CD4-positive, alpha-beta memory T cell (primary cell): ENCODE measurements at regions not wholly inside any gene's neighbourhood (a gene's known extent, or its start where the extent isn't known, plus 50 kb on each side); places are given as distances from the start of the nearest gene placed in this dataset.

ENCODE experiments used
- CTCF ChIA-PET: fragments of 350-600 bp; sonication (Branson Sonifier 250); formaldehyde crosslinking; loops from one replicate; lab custom pipeline; 2021; ENCODE audit warnings: inconsistent platforms; ENCODE audit not compliant: partially characterized antibody; lab: Charles Lee
- POLR2A ChIA-PET: fragments of 350-600 bp; sonication (Branson Sonifier 250); formaldehyde crosslinking; loops from one replicate; lab custom pipeline; 2021; ENCODE audit not compliant: partially characterized antibody; lab: Charles Lee
- DNase-seq, 5 donors: peaks; one replicate each; pipeline versions ENCODE4 v3.0.0 to v3.0.0-alpha.2; 2020 to 2022; ENCODE audit warnings: mixed read lengths in 1 of 5
- H3K27ac ChIP-seq: one replicate; pipeline ENCODE4 v1.7.0; 2013; ENCODE audit warnings: low read depth, low read length
- H3K27me3 ChIP-seq: 2 replicates; pipeline ENCODE4 v1.7.0; 2013; ENCODE audit warnings: mild to moderate bottlenecking, low read length, moderate library complexity; ENCODE audit not compliant: insufficient read depth
- H3K36me3 ChIP-seq: 2 replicates; pipeline ENCODE4 v1.7.0; 2013; ENCODE audit warnings: mild to moderate bottlenecking, low read length, moderate library complexity; ENCODE audit not compliant: insufficient read depth
- H3K4me1 ChIP-seq: 2 replicates; pipeline ENCODE4 v1.7.0; 2013; ENCODE audit warnings: mild to moderate bottlenecking, low read length, moderate library complexity; ENCODE audit not compliant: insufficient read depth
- H3K4me3 ChIP-seq, 2 donors: one replicate each; pipeline ENCODE4 v1.7.0; 2013; ENCODE audit warnings: low read length in 2 of 2, mild to moderate bottlenecking in 1 of 2
- H3K9me3 ChIP-seq, 2 donors: one replicate each; pipeline ENCODE4 v1.7.0; 2013; ENCODE audit warnings: low read length in 2 of 2, control low read depth in 1 of 2; ENCODE audit not compliant: control insufficient read depth in 1 of 2
- H3K27ac Mint-ChIP-seq, 7 donors: one replicate each; pipeline ENCODE4 v1.8.0; 2020 to 2021; ENCODE audit warnings: mixed read lengths in 7 of 7, mild to moderate bottlenecking in 6 of 7, inconsistent platforms in 3 of 7, moderate library complexity in 3 of 7
- H3K27me3 Mint-ChIP-seq, 2 donors: one replicate each; pipeline ENCODE4 v1.8.0; 2020 to 2021; ENCODE audit warnings: mixed read lengths in 2 of 2
- H3K36me3 Mint-ChIP-seq, 2 donors: one replicate each; pipeline ENCODE4 v1.8.0; 2020 to 2021; ENCODE audit warnings: mixed read lengths in 2 of 2, inconsistent platforms in 1 of 2, mild to moderate bottlenecking in 1 of 2
- H3K4me1 Mint-ChIP-seq, 4 donors: one replicate each; pipeline ENCODE4 v1.8.0; 2020 to 2021; ENCODE audit warnings: mixed read lengths in 4 of 4, mild to moderate bottlenecking in 1 of 4
- H3K4me3 Mint-ChIP-seq, 8 donors: one replicate each; pipeline ENCODE4 v1.8.0; 2020 to 2021; ENCODE audit warnings: mixed read lengths in 8 of 8, mild to moderate bottlenecking in 7 of 8, moderate library complexity in 6 of 8, inconsistent platforms in 3 of 8
- H3K9me3 Mint-ChIP-seq, 8 donors: one replicate each; pipeline ENCODE4 v1.8.0; 2020 to 2021; ENCODE audit warnings: mixed read lengths in 8 of 8, mild to moderate bottlenecking in 5 of 8, inconsistent platforms in 3 of 8, moderate library complexity in 1 of 8
- intact Hi-C: fragments of 100-400 bp; cut with micrococcal nuclease; formaldehyde crosslinking; loops from one replicate; pipeline ENCODE4 v1.15.1; 2023

- Mint-ChIP-seq H3K27me3 (peaks cover 2% of the 10 kb centered on the region in 2 donors), H3K27ac (no peak overlapping the region), H3K4me1 (no peaks in the 10 kb centered on the region), H3K4me3 (no peak overlapping the region), H3K9me3 (no peaks in the 10 kb centered on the region), H3K36me3 (no peaks in the 10 kb centered on the region)
- no peaks in the 10 kb centered on the region for H3K36me3 ChIP-seq
- H3K27ac ChIP-seq = no peak overlapping the region
- no peak overlapping the region for H3K4me3 ChIP-seq
- no peaks in the 10 kb centered on the region for H3K9me3 ChIP-seq
- H3K27me3 ChIP-seq = no peaks in the 10 kb centered on the region
- no peaks in the 10 kb centered on the region for H3K4me1 ChIP-seq
- intact Hi-C loops = no loop called here
- CTCF ChIA-PET = no interaction called here
- POLR2A ChIA-PET = no interaction called here
- no peak for DNase-seq
Measured at GRCh38 chr14:104294628-104294982, 156.2 kb downstream of the KIF26A start.

GRCh38 chr14:104294983-104295680 lies 156.7 kb downstream of the KIF26A start:
- Mint-ChIP-seq H3K36me3 (no peaks in the 10 kb centered on the region), H3K9me3 (no peaks in the 10 kb centered on the region), H3K27ac (peak overlapping the region in 1 of 7 donors; percentile 55), H3K4me3 (peak overlapping the region in 1 of 8 donors; percentile 45), H3K4me1 (no peaks in the 10 kb centered on the region), H3K27me3 (peaks cover 2% of the 10 kb centered on the region in 2 donors)
- Histone ChIP-seq H3K4me3 (no peak overlapping the region), H3K36me3 (no peaks in the 10 kb centered on the region), H3K27me3 (no peaks in the 10 kb centered on the region), H3K9me3 (no peaks in the 10 kb centered on the region), H3K27ac (no peak overlapping the region), H3K4me1 (no peaks in the 10 kb centered on the region)
- no peak for DNase-seq
- ChIA-PET CTCF (no interaction called here), POLR2A (no interaction called here)
- intact Hi-C loops = no loop called here

DNA sequence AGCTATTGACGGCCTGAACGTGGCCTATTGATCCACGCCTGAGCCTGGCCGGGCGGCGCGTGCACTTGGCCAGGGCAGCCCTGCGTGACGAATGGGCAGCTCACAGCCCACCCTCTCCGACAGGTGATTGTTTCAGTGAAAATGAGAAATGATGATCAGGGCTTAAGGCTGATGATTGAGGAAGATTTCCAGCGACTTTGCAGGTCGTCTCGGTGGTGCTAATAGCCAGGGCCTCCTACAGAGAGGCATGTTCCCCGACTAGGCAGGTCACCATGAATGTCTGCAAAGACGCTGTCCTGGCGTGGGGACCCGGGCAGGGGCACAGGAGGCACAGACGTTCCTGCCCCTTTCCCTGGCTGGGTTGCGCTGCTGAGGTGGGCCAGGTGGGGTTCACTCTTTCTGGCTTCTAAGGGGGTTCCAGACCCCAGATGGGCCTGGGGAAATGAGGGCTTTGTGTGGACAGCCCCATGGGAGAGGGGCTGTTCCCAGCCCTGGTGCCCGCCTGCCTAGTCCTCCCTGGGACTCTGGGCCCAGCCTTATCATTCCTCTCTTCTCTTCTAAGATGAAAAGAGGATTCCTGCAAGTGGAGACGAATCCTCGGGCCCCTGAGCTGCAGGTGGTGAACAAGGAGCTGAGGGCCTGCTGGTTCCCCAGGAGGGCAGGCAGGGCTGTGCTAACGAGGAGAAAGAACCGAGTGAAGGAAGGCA lies 157.4 kb downstream of the KIF26A start:
- Histone ChIP-seq H3K9me3 (no peaks in the 10 kb centered on the region), H3K36me3 (no peaks in the 10 kb centered on the region), H3K4me1 (no peaks in the 10 kb centered on the region), H3K27ac (no peak overlapping the region), H3K4me3 (no peak overlapping the region), H3K27me3 (no peaks in the 10 kb centered on the region)
- no peak for DNase-seq
- Mint-ChIP-seq H3K4me1 (no peaks in the 10 kb centered on the region), H3K4me3 (no peak overlapping the region), H3K9me3 (no peaks in the 10 kb centered on the region), H3K27me3 (peaks cover 2% of the 10 kb centered on the region in 2 donors), H3K27ac (peak overlapping the region in 1 of 7 donors; percentile 41), H3K36me3 (no peaks in the 10 kb centered on the region)
- ChIA-PET POLR2A (no interaction called here), CTCF (no interaction called here)
- intact Hi-C loops = no loop called here

DNA sequence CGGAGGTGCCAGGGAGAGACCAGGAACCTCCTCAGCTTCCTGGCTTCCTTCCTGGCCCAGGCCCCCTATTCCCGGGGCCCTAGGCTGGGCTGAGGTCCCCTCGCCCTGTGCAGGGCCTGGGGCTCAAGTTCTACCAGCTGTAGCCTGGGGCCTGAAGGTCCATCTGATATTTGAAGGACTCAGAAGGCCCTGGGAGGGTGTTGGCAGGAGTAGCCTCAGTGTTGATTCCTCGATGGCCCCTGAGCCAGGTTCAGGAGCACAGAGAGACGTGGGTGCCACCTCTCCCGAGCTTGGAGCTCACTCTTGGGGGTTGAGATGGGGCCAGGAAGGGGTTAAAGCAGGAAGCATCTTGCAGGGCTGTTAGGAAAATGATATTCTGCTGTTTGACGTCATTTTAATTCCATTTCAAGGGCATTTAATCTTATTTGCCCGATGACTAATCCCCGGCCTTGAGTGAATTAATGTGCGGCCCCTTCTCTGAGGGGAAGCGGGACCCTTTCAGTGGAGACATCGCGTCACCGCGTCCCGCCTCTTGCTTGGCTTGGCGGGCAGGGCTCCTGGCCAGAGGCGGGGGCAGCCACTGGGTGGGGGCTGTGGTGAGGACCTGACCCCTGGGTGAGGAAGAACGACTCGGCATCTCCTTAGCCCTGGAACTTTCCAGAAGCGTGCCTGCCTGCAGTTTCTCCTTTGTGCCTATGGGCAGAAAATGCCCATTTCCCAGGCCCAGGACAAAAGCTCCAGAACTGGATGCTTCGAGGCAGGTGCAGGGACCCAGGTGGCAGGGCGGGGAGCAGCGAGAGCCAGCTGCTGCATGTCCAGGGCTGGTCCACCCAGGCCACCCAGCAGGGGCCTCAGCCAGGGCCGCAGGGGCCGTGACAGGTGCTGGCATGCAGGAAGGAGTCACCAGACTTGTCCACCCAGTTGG lies 158.3 kb downstream of the KIF26A start:
- POLR2A ChIA-PET = no interaction called here
- intact Hi-C loops = no loop called here
- peaks cover 2% of the 10 kb centered on the region in 2 donors for H3K27me3 Mint-ChIP-seq
- no peak overlapping the region for H3K27ac Mint-ChIP-seq
- no peak overlapping the region for H3K4me3 Mint-ChIP-seq
- Histone ChIP-seq H3K27me3 (no peaks in the 10 kb centered on the region), H3K4me1 (no peaks in the 10 kb centered on the region), H3K4me3 (no peak overlapping the region), H3K36me3 (no peaks in the 10 kb centered on the region), H3K27ac (no peak overlapping the region), H3K9me3 (no peaks in the 10 kb centered on the region)
- peaks cover 0 to 4% (median 1%) of the 10 kb centered on the region in 4 donors for H3K4me1 Mint-ChIP-seq
- no peaks in the 10 kb centered on the region for H3K36me3 Mint-ChIP-seq
- DNase-seq = no peak
- CTCF ChIA-PET = no interaction called here
- H3K9me3 Mint-ChIP-seq = peaks cover 0 to 4% (median 0%) of the 10 kb centered on the region in 8 donors

GRCh38 chr14:104297313-104297704 lies 158.9 kb downstream of the KIF26A start:
- no peaks in the 10 kb centered on the region for H3K36me3 Mint-ChIP-seq
- intact Hi-C loops = no loop called here
- H3K4me1 ChIP-seq = no peaks in the 10 kb centered on the region
- POLR2A ChIA-PET = no interaction called here
- H3K9me3 ChIP-seq = no peaks in the 10 kb centered on the region
- no peak overlapping the region for H3K4me3 ChIP-seq
- CTCF ChIA-PET = no interaction called here
- no peak overlapping the region for H3K4me3 Mint-ChIP-seq
- H3K4me1 Mint-ChIP-seq = peaks cover 0 to 4% (median 1%) of the 10 kb centered on the region in 4 donors
- no peak overlapping the region for H3K27ac ChIP-seq
- H3K36me3 ChIP-seq = no peaks in the 10 kb centered on the region
- DNase-seq = no peak
- peaks cover 2% of the 10 kb centered on the region in 2 donors for H3K27me3 Mint-ChIP-seq
- peaks cover 0 to 4% (median 0%) of the 10 kb centered on the region in 8 donors for H3K9me3 Mint-ChIP-seq
- H3K27ac Mint-ChIP-seq = no peak overlapping the region
- H3K27me3 ChIP-seq = no peaks in the 10 kb centered on the region

GRCh38 chr14:104297721-104298401 lies 159.5 kb downstream of the KIF26A start:
- CTCF ChIA-PET = no interaction called here

More at GRCh38 chr14:104297721-104298401, 159.5 kb downstream of the KIF26A start:
- Mint-ChIP-seq H3K27me3 (peaks cover 2% of the 10 kb centered on the region in 2 donors), H3K4me3 (no peak overlapping the region), H3K27ac (no peak overlapping the region), H3K4me1 (peaks cover 0 to 4% (median 1%) of the 10 kb centered on the region in 4 donors), H3K36me3 (no peaks in the 10 kb centered on the region), H3K9me3 (peaks cover 0 to 4% (median 0%) of the 10 kb centered on the region in 8 donors)
- intact Hi-C loops = no loop called here
- no peaks in the 10 kb centered on the region for H3K4me1 ChIP-seq
- H3K27ac ChIP-seq = no peak overlapping the region
- no peak overlapping the region for H3K4me3 ChIP-seq
- no peaks in the 10 kb centered on the region for H3K27me3 ChIP-seq
- no peak for DNase-seq
- POLR2A ChIA-PET = no interaction called here
- H3K9me3 ChIP-seq = no peaks in the 10 kb centered on the region
- H3K36me3 ChIP-seq = no peaks in the 10 kb centered on the region
